GM19452 (cell line): ENCODE measurements at regions not wholly inside any gene's neighbourhood (a gene's known extent, or its start where the extent isn't known, plus 50 kb on each side); places are given as distances from the start of the nearest gene placed in this dataset.

Source experiments
- ATAC-seq: cut with Tn5 transposase; IDR thresholded peaks from one replicate; pipeline ENCODE4 v1.9.1; 2021; ENCODE audit not compliant: unreplicated experiment

DNA sequence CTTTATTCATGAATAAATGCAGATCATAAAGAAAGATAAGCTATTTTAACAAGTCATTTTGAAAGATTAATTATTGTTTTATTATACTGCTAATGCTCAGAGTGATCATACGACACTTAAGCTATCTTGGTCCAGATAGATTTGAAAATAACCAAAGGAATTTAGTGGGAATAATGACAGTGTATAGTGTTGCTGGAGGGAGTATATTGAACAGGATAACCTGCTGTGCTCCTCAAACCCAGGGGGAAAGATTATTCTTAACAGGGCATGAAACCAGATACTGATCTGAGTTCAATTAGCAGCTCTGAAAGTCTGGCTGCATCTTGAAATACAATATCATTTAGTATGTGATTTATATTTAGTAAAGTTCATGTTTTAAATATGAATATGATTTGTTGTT, 216.3 kb upstream of the ITGA4 start:
- ATAC-seq, result no peak

DNA sequence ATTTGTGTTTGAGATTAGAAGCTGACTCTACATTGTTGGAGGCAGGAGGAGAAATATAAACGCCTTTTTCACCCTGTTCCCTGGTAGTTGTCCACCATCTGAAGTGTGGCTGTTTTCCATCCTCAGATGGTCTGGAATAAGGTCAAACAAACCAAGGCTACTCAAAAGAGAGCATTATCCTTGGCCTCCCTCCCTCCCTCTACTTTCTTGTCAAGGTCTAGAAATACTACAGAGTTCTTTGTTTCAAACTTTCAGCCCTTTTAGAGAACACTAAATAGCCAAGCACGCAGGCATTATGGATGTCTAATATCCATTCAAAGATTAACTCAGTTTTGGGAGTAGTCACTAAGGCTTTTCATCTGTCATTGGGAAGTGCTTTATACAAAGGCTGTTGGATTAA, 215.8 kb upstream of the ITGA4 start:
- peak; percentile 7 for ATAC-seq

DNA sequence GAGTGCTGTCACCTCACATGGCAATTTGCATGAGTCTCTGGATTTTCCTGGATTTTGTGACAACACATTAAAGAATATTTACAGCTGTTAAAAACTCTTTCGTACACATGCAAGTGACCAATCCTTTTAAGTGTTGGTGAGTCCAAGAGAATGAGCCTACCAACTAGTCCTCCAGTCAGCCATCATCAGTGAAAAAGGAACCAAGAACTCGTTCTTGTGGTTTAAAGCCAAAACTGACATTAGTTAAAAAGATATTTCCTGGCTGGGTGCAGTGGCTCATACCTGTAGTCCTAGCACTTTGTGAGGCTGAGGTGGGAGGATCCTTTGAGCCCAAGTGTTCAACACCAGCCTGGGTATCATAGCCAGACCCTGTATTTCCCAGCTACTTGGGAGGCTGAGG, 215.4 kb upstream of the ITGA4 start:
- ATAC-seq, result peak; percentile 93

DNA sequence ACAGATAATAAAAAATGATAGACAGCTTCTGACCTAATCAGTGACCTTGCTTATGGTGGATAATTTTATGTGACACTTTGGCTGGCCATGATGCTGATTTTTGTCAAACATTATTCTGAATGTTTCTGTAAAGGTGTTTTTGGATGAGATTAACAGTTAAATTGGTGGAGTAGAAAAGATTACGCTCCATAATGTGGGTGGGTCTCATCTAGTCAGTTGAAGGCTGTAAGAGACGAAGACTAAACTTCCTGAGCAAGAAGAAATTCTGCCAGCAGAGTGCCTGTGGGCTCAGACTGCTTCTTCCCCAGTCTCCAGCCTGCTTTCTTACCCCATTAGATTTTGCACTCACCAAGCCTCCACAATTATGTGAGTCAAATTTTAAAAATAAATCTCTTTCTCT, 214.9 kb upstream of the ITGA4 start:
- ATAC-seq, result no peak

DNA sequence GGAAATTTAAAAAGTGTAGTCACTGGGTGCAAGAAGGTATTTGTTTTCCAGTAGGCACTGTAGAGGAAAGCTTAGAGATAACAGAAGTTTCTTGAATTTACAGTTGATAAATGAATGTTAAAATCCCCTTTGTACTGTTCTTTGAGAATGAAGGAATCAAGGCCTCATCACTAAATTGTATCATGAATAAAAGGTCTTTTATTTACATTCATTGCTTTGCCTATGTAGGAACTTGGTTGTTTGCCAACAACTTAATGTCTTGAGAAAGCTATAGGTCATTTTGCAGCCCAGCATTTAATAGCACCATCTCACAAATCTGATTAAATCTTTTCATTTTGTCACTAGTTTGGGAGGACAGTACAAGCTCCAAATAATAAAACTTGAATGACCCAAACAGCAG, 213.9 kb upstream of the ITGA4 start:
- no peak for ATAC-seq

DNA sequence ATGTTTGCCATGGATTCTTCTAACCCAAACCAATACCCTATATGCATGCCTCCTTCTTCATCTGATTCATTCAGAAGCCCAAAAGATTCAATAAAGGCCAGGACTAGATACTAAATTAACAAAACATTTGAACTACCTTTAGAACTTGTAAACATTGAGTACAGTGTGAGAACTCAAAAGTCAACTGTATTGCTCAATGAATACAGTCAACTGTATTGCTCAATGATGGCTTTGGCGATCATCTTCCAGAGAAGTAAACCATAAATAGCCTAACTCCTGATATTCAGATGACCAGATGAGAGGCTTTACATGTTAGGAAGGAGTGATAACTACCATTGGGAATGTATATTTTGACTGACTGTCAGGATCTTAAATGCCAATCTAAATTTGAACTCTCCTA, 206.5 kb upstream of the ITGA4 start:
- no peak for ATAC-seq

DNA sequence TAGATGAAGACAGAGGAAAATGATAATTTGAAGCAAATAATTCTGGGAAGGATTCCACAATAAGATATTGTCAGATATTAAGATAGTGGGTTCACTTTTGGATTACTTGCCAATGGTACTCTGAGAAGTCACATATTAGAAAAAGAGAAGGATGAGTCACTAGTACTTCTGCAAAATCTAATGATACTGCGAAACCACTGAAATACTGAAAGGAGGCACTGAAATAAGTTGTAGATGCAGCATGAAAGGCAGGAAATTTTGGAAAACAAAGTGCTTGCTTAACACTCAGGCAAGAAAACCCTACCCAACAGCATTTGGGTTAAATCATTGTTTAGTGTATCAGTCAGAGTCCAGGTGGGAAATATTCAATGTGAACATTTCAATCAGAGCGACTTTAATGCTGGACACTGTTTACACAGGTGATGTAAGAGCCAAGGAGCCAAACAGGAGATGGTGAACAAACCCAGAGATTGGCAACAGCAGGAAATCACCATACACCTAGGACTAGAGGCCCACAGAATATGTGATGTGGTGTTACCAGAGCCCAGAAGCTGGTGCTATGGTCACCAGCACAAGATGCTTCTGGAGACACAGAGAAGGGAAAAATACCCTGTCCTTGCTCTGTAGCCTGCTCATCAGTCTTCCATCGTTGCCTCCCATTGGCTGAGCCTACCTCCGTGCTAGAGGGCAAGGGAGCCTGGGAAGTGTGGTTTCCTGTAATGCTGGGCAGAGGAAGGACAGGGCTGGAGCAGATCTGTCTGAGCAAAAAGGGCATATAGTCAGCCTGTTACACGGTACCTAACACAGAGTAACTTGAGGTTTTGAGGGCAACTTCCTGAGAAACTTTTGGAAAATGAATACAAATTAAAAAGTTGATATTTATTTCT, 204.7 kb upstream of the ITGA4 start:
- ATAC-seq, result peak; percentile 64

DNA sequence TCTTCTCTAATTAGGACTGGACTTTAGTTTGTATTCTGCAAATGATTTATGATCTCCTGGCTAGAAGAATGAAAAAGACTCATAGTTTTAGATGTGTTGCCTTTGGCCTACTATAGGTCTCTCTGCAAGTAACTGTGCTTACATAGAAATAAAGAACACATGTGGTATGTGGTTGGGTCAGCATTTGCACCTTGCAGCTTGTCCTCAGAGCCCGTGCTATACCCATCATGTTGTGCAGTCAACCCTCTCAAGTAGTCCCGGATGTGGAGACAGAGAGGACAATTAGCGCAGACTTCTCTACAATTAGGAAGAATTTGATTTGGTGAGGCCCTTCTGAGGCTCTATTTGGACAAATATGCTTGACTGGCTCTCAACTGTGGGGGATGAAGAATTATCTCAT, 203.7 kb upstream of the ITGA4 start:
- ATAC-seq, result no peak

DNA sequence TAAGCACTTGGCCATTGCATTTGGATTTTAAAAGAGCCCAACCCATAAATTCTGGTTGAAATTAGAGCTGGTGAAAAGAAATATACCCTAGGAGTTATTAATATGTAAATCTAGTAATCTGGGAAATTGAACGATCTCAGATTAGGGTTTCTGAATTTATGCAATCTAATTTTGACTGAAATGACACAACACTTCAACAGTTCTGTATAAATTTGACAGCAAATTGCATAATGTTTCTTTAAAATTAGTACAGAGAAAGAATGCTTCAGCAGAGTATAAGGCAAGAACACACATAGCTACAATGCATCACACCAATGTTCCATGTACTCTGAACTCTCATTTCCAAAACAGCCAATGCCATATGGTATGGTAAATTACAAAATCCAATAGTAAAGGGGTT, 201.5 kb upstream of the ITGA4 start:
- no peak for ATAC-seq

DNA sequence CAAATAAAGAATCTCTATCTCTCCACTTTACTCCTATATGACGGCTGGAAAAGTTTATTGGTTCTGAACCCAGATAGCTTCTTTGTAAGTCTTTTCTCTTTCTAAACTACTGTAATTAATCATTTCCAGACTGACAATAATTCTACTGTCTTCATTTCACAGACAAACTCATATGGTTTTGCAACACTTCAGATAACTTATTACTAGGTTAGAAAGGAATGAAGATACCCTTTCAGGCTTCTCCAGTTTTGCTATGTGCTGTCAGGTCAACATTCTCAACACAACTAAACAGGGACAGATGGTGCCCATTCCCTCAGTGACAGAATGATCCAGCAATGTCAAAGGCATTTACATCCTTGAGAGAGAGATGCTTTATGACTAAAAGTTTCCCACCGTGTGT, 198.5 kb upstream of the ITGA4 start:
- no peak for ATAC-seq

DNA sequence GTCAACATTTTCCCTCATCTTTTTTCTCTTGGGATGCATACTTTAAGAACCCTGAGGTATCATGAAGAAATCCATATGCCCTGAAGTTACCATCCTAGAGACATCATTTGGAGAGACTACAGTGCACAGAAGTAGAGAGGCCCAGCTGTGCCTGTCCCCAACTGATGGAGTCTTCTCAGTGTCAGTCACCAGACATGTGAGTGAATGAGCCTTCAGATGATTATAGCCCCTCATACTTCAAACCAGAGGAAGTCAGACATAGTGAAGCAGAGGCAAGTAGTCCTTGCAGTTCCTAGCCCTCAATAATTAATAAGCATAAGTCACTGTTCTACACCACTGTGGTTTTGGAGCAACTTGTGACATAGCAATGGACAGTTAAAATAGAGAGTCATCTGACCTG, 194.4 kb upstream of the ITGA4 start:
- no peak for ATAC-seq

DNA sequence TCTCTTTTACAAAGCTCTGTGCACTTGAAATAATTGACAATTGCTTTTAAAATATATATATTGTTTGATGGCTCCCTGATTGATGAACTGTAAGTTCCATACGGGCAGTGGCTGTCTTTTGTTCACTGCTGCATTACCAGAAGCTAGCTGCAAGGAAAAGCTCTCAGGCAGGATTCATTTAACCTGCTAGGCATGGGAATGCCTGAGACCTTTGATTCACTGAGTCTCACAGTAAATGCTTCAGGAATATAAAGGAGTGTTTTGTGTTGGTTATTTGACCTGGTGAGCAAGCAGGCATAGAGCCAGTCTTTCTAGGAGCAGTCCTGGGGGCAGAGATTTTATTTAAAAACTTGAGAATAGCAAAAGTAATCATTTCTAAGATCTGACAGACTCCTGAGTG, 193.2 kb upstream of the ITGA4 start:
- no peak for ATAC-seq

DNA sequence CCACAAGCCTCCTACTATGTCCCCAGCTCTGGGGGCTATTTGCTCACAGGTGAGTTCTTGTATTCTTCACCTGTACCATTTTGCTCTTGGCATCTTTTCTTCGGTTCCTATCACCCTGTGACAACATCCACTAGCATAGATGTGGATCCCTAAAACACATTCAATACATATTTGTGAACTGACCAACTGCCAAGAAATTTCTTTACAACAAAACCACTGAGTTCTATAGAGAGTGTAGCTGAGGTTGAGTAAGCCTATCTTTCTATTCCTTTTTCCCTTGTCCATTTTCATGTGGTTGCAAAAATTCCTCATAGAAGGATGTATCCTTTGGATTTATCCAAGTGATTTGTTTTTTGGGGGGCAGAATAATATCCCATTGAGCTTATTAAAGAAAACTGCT, 192.7 kb upstream of the ITGA4 start:
- no peak for ATAC-seq

DNA sequence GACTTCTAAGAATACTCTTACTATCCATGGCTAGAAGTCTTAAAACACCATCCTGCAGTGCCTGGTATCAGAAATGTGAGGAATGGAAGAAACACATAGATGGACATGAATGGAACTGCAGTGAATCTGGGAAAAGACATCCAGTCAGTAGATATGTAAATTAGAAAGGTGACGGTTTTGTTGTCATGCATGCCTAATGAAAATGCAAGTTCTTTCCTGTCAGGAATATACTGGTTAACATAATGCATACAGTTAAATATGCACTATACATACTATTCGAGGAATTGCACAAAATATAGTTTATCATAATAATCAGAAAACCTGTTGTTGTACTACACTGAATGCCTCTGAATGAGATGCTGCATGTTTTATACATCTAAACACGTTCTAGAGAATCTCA, 190.6 kb upstream of the ITGA4 start:
- ATAC-seq, result no peak

DNA sequence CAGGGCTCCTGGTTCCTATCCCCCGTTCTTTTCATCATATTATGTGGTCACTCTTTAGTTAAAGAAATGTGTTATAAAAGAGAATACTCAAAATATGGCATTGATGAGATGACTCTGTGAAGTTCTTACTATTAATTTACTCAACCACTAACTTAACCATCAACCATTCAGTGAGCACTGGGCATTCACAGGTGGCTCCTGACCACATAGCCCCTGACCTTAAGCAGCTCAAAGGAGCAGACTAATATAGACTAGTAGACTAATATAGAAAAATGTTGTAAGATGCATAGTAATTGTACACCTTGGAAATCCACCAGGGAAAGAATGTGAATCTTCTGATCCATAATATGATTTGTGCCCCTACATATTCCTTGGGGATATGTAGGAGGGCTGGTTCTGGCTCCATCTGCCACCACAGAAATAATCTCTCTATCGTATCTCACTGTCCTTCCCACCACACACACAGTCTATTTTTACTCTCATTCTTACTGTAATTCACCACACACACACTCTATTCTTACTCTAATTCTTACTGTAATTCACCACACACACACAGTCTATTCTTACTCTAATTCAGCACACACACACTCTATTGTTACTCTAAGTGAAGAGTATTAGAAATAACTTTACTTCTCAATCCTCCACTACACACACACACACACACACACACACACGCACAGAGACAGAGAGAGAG, 188.9 kb upstream of the ITGA4 start:
- peak; percentile 80 for ATAC-seq

DNA sequence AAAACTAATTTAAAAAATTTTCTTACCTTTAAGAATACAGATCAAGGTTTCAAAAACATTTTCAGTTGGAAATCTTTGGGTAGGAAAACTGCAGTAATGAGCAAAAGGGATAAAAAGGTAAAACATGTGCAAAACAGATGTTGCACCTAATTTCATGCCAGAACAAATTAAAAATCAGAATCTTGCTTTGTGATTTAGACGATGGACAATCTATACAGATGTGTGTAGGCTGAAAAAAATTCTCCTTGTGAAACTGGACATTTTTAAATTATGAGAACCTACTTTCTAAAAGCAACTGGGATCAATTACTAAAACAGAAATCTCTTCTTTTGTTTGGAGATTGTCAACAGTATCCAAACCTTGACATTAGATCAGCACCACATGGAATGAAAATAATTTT, 183.2 kb upstream of the ITGA4 start:
- no peak for ATAC-seq

DNA sequence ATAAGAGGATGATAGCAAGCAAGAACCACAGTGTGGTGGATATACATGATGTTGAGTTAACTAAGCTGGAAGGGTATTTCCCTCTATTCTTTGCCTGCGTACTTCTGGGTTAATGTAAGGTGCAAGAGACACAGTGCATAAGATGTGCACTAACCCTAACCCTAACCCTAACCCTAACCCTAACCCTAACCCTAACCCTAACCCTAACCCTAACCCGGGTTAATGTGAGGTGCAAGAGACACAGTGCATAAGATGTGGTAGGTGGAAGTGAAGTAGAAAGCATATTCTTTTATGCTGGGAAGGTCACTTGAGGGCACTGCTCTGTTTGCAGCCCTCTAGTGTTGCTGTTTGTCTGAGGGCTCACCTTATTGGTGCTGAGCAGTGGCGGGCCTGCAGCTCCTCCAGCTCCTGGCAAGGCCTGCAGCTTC, 181.5 kb upstream of the ITGA4 start:
- ATAC-seq, result no peak

DNA sequence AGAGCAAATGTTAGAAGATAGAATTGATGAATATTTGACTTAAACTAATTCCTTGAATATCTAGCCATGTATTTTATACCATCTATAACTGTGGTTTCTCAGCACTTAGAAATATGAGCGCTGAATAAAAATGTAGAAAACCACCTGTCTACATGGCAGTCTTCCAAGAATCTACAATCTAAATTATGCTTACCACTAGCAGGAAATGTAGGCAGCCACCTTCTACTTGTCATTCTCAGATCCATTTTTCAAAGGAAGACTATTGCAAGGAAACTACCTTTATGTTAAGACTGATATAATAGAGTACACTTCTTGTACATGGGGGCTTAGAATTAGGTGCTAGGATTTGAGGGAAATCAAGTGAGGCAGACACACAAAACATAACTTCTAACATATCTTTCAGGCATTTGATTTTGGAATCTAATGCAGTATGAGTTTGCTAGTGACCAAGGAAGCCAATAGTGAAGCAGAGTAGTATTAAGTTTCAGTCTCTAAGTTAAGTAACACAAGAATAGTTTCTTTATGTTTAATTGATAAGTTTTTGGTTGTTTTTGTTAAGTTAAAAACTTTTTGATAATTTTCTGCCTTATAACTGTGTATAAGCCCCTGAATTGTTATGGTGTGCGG, 175.9 kb upstream of the ITGA4 start:
- ATAC-seq, result peak; percentile 53

DNA sequence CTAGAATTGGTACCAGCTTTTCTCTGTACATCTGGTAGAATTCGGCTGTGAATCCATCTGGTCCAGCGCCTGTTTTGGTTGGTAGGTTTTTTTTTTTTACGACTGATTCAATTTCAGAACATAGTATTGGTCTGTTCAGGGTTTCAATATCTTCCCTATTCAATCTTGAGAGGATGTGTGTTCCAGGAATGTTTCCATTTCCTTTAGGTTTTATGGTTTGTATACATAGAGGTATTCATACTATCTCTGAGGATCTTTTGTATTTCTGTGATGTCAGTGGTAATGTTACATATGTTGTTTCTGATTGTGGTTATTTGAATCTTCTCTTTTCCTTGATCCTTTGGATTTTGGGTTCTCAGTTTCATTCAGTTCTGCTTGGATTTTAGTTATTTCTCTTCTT, 172.1 kb upstream of the ITGA4 start:
- no peak for ATAC-seq

DNA sequence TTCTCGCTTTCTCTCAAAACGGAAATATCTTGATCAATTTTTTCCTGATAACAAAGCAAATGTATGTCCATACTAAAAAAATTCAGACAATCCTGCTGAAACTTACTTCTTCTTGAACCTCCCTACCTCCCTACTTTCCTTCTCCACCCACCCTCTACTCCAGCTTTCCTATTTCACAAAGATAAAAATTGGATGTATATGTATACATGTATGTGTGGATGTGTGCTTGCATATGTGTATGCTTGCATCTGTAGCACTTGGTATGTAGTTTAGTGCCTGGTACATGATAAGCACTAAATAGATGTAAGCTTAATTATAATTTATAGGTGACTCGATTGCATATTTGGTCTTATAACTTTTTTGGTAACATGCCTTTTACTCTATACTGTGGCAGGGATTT, 167.5 kb upstream of the ITGA4 start:
- no peak for ATAC-seq

DNA sequence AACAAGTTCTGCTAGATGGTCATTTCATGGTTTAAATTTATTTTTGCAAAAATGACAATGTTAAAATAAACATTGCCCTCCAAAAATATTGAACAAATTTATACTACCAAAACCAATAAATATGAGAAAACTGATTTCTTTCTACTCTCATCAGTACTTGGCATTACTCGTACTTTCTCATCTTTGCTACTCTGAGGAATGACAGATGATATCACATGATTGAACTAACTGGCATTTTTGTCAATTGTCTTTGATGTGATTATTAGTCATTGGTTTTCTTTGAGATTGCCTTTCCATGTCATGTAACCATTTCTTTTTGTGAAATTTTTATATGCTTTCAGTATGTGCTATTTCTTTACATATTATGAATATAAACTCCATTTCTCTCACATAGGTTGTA, 167.0 kb upstream of the ITGA4 start:
- ATAC-seq, result no peak

DNA sequence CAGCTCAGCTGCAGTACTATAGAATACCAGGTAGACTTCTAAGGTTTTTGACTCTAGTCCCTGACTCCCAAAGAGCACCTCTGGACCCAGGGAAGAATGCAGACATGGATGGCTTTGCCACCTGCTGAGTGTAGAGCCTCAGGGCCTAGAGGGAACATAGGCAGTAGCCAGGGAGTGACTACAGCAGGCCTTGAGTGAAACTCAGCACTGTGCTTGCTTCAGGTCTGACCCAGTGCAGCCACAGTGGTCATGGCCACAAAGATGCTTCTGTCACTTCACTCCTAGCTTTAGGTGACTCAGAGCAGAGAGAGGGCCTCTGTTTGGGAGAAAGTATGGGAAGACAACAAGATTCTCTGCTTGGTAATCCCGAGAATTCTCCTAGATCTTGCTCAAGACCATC, 162.2 kb upstream of the ITGA4 start:
- no peak for ATAC-seq
